DND-41 (cell line): ENCODE measurements at regions not wholly inside any gene's neighbourhood (a gene's known extent, or its start where the extent isn't known, plus 50 kb on each side); places are given as distances from the start of the nearest gene placed in this dataset.

Experiments
- CTCF ChIP-seq: IDR thresholded peaks from 2 replicates; pipeline ENCODE4 v1.5.1; 2012; ENCODE audit warnings: borderline replicate concordance, low read length, moderate library complexity, mild to moderate bottlenecking; ENCODE audit not compliant: poor library complexity, severe bottlenecking; ENCODE audit errors: extremely low read depth
- EZH2 ChIP-seq: IDR thresholded peaks from 3 replicates; pipeline ENCODE4 v1.6.1; 2012; ENCODE audit warnings: borderline replicate concordance, low read depth, mild to moderate bottlenecking, moderate library complexity, low read length, inconsistent platforms; ENCODE audit not compliant: severe bottlenecking

- TF ChIP-seq CTCF = no peak
- no peak for TF ChIP-seq EZH2
Measured at GRCh38 chr4:136002316-136002715, 1530.0 kb downstream of the PCDH18 start.
